Gastrocnemius medialis (tissue), 4 donors: ENCODE measurements at regions not wholly inside any gene's neighbourhood (a gene's known extent, or its start where the extent isn't known, plus 50 kb on each side); places are given as distances from the start of the nearest gene placed in this dataset.

Experiments
- POLR2A ChIP-seq, 2 donors: fragments of 450-650 bp; IDR thresholded peaks; one replicate each; pipeline ENCODE4 v1.6.1; 2017; ENCODE audit warnings: antibody characterized with exemption in 2 of 2, mild to moderate bottlenecking in 2 of 2, moderate library complexity in 2 of 2
- TF ChIP-seq, protein P1 (sequence below), 5 experiments: fragments of 450-650 bp in 3 of 5; fragments of 200-600 bp in 2 of 5; sonication (generic) in 2 of 5; IDR thresholded peaks in 4 of 5; conservative IDR thresholded peaks in 1 of 5; 1 replicate in 4 of 5; 2 replicates in 1 of 5; pipeline ENCODE4 v1.5.1; 2016 to 2019; ENCODE audit warnings: antibody characterized with exemption in 5 of 5, mild to moderate bottlenecking in 3 of 5, moderate library complexity in 3 of 5

- TF ChIP-seq, protein P1, sequence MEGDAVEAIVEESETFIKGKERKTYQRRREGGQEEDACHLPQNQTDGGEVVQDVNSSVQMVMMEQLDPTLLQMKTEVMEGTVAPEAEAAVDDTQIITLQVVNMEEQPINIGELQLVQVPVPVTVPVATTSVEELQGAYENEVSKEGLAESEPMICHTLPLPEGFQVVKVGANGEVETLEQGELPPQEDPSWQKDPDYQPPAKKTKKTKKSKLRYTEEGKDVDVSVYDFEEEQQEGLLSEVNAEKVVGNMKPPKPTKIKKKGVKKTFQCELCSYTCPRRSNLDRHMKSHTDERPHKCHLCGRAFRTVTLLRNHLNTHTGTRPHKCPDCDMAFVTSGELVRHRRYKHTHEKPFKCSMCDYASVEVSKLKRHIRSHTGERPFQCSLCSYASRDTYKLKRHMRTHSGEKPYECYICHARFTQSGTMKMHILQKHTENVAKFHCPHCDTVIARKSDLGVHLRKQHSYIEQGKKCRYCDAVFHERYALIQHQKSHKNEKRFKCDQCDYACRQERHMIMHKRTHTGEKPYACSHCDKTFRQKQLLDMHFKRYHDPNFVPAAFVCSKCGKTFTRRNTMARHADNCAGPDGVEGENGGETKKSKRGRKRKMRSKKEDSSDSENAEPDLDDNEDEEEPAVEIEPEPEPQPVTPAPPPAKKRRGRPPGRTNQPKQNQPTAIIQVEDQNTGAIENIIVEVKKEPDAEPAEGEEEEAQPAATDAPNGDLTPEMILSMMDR (IDR thresholded peaks at IDR 0.05 in 4 of 5, conservative IDR thresholded peaks at IDR 0.05 in 1 of 5): no peak
- no peak for TF ChIP-seq POLR2A (IDR thresholded peaks at IDR 0.05)
Measured at GRCh38 chr12:83256562-83256961, 569.9 kb downstream of the TMTC2 start.
